Activated CD4-positive, alpha-beta memory T cell treated with anti-CD3 and anti-CD28 coated beads, Interleukin-2, amount 10 ng/mL, durations not matched to agents 7 days and 5 days (primary cell): ENCODE measurements at regions not wholly inside any gene's neighbourhood (a gene's known extent, or its start where the extent isn't known, plus 50 kb on each side); places are given as distances from the start of the nearest gene placed in this dataset.

ENCODE experiments used
- CTCF ChIA-PET: fragments of 350-600 bp; sonication (Branson Sonifier 250); formaldehyde crosslinking; loops from one replicate; lab custom pipeline; 2021; ENCODE audit warnings: antibody characterized with exemption, inconsistent platforms; lab: Charles Lee
- POLR2A ChIA-PET: fragments of 350-600 bp; sonication (Branson Sonifier 250); formaldehyde crosslinking; loops from one replicate; lab custom pipeline; 2021; ENCODE audit warnings: antibody characterized with exemption; lab: Charles Lee
- DNase-seq: peaks from one replicate; pipeline ENCODE4 v3.0.0-alpha.2; 2020
- H3K27ac Mint-ChIP-seq: one replicate; pipeline ENCODE4 v1.8.0; 2021; ENCODE audit warnings: mild to moderate bottlenecking, mixed read lengths
- H3K27me3 Mint-ChIP-seq: one replicate; pipeline ENCODE4 v1.8.0; 2021; ENCODE audit warnings: mixed read lengths
- H3K36me3 Mint-ChIP-seq: one replicate; pipeline ENCODE4 v1.8.0; 2021; ENCODE audit warnings: low read depth, mixed read lengths
- H3K4me1 Mint-ChIP-seq: one replicate; pipeline ENCODE4 v1.8.0; 2021; ENCODE audit warnings: mixed read lengths
- H3K4me3 Mint-ChIP-seq: one replicate; pipeline ENCODE4 v1.8.0; 2021; ENCODE audit warnings: mild to moderate bottlenecking, mixed read lengths
- H3K9me3 Mint-ChIP-seq: one replicate; pipeline ENCODE4 v1.8.0; 2021; ENCODE audit warnings: mixed read lengths

- Mint-ChIP-seq H3K36me3 (no peaks in the 10 kb centered on the region), H3K4me1 (no peaks in the 10 kb centered on the region), H3K9me3 (no peaks in the 10 kb centered on the region), H3K4me3 (no peak overlapping the region), H3K27ac (no peak overlapping the region), H3K27me3 (peaks cover 6% of the 10 kb centered on the region)
- ChIA-PET POLR2A (no interaction called here), CTCF (no interaction called here)
- no peak for DNase-seq
These were observed 117.6 kb downstream of the ICE1 start for GRCh38 chr5:5540065-5540464.
